ENCODE measurements at regions not wholly inside any gene's neighbourhood (a gene's known extent, or its start where the extent isn't known, plus 50 kb on each side); places are given as distances from the start of the nearest gene placed in this dataset.

GRCh38 chr4:54973784-54974183 is 151.6 kb downstream of the KDR start:
- TF ChIP-seq, protein P1, sequence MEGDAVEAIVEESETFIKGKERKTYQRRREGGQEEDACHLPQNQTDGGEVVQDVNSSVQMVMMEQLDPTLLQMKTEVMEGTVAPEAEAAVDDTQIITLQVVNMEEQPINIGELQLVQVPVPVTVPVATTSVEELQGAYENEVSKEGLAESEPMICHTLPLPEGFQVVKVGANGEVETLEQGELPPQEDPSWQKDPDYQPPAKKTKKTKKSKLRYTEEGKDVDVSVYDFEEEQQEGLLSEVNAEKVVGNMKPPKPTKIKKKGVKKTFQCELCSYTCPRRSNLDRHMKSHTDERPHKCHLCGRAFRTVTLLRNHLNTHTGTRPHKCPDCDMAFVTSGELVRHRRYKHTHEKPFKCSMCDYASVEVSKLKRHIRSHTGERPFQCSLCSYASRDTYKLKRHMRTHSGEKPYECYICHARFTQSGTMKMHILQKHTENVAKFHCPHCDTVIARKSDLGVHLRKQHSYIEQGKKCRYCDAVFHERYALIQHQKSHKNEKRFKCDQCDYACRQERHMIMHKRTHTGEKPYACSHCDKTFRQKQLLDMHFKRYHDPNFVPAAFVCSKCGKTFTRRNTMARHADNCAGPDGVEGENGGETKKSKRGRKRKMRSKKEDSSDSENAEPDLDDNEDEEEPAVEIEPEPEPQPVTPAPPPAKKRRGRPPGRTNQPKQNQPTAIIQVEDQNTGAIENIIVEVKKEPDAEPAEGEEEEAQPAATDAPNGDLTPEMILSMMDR (IDR thresholded peaks at IDR 0.05), result no peak
- no peak for TF ChIP-seq POLR2AphosphoS5 (IDR thresholded peaks at IDR 0.05)

Measured in suprapubic skin (tissue), 3 donors.